Hippocampal formation (tissue), 2 donors: ENCODE measurements at regions not wholly inside any gene's neighbourhood (a gene's known extent, or its start where the extent isn't known, plus 50 kb on each side); places are given as distances from the start of the nearest gene placed in this dataset.

ENCODE experiments used
- DNase-seq, 2 donors: peaks; one replicate each; lab custom pipeline; 2025; lab: John Stamatoyannopoulos, UW

GRCh38 chr7:50166997-50167965, 74.2 kb upstream of the ZPBP start:
- no peak for DNase-seq

- DNase-seq = no peak
Observed at GRCh38 chr7:50164559-50165170, 71.6 kb upstream of the ZPBP start.

GRCh38 chr7:50160206-50160605, 67.2 kb upstream of the ZPBP start:
- no peak for DNase-seq

GRCh38 chr7:50159154-50159553, 66.1 kb upstream of the ZPBP start:
- DNase-seq = no peak

GRCh38 chr7:50156706-50157105, 63.7 kb upstream of the ZPBP start:
- no peak for DNase-seq

GRCh38 chr7:50156163-50156562, 63.1 kb upstream of the ZPBP start:
- DNase-seq = no peak

GRCh38 chr7:50155755-50156154, 62.7 kb upstream of the ZPBP start:
- DNase-seq = no peak

- DNase-seq = no peak
Observed at GRCh38 chr7:50153995-50154394, 60.9 kb upstream of the ZPBP start.

- DNase-seq = no peak
Observed at GRCh38 chr7:50153148-50153547, 60.1 kb upstream of the ZPBP start.

GRCh38 chr7:50152486-50152885, 59.4 kb upstream of the ZPBP start:
- no peak for DNase-seq

- no peak for DNase-seq
Observed at GRCh38 chr7:50151661-50152060, 58.6 kb upstream of the ZPBP start.

- no peak for DNase-seq
Observed at GRCh38 chr7:50151001-50151400, 58.0 kb upstream of the ZPBP start.

- no peak for DNase-seq
Observed at GRCh38 chr7:50149369-50149768, 56.3 kb upstream of the ZPBP start.

- DNase-seq = no peak
Observed at GRCh38 chr7:50147951-50148808, 55.1 kb upstream of the ZPBP start.

GRCh38 chr7:50146692-50147091, 53.6 kb upstream of the ZPBP start:
- no peak for DNase-seq

- DNase-seq = no peak
Observed at GRCh38 chr7:50145801-50146338, 52.8 kb upstream of the ZPBP start.

GRCh38 chr7:50145226-50145625, 52.2 kb upstream of the ZPBP start:
- DNase-seq = no peak
